ENCODE measurements at regions not wholly inside any gene's neighbourhood (a gene's known extent, or its start where the extent isn't known, plus 50 kb on each side); places are given as distances from the start of the nearest gene placed in this dataset.

DNA sequence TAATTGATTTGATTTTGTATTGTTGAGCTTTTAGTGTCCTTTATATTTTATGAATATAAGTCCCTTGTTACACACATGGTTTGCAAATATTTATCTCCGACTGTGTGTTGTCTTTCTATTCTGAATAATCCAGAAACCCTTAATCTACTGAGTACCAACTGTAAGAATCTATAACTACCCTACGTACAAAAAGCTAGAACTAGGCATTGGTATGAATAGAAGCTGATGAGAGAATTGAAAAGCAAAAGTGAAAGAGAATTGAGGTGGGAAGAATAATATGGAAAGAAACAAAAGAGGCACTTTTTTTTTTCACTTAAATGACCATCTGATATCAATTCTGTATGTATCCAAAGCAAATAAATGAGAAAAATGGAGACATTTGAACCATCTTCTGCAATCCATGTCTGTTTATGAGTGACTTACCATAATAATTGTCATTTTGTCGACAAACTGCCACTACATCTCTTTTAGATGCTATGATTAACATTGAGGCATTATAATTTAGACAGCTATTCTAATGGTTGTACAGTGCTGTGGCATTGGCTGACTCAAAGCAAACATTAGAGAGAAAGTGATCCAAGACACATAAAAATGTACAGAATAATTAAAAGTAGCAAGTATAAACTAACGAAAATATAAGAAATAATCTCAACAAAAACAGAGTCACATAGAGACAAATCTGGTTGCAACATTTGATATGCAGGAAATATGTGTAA is 1516.6 kb upstream of the AGA start:
- TF ChIP-seq, protein P1, sequence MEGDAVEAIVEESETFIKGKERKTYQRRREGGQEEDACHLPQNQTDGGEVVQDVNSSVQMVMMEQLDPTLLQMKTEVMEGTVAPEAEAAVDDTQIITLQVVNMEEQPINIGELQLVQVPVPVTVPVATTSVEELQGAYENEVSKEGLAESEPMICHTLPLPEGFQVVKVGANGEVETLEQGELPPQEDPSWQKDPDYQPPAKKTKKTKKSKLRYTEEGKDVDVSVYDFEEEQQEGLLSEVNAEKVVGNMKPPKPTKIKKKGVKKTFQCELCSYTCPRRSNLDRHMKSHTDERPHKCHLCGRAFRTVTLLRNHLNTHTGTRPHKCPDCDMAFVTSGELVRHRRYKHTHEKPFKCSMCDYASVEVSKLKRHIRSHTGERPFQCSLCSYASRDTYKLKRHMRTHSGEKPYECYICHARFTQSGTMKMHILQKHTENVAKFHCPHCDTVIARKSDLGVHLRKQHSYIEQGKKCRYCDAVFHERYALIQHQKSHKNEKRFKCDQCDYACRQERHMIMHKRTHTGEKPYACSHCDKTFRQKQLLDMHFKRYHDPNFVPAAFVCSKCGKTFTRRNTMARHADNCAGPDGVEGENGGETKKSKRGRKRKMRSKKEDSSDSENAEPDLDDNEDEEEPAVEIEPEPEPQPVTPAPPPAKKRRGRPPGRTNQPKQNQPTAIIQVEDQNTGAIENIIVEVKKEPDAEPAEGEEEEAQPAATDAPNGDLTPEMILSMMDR (conservative IDR thresholded peaks at IDR 0.05; ENCODE audit: low read depth, low read length) = no peak
- TF ChIP-seq EZH2 (IDR thresholded peaks at IDR 0.05; ENCODE audit: borderline replicate concordance, low read depth, low read length, poor library complexity, severe bottlenecking) = no peak
